ENCODE measurements at regions not wholly inside any gene's neighbourhood (a gene's known extent, or its start where the extent isn't known, plus 50 kb on each side); places are given as distances from the start of the nearest gene placed in this dataset.

DNA sequence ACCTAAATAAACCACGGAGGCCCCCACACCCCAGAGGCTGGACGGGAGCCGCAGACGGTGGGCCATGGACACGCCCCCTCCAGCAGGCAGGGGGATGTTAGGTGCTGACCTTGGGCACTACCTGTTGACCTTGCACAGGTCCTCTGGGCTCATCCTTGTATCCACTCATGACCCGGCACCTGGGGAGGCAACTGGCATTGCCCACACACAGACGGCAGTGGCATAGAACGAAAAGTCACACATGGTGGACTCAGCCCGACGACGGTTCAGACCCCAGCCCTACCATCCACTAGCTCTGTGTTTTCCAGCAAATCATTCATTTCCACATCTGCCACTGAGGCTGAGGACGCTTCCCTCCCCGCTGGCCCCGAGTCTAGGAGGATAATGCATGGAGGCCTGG, 247.7 kb upstream of the PPP2R2D start:
- H3K4me3 ChIP-seq (ENCODE audit: low read depth, low read length): no peak overlapping the region
- TF ChIP-seq, protein P1, sequence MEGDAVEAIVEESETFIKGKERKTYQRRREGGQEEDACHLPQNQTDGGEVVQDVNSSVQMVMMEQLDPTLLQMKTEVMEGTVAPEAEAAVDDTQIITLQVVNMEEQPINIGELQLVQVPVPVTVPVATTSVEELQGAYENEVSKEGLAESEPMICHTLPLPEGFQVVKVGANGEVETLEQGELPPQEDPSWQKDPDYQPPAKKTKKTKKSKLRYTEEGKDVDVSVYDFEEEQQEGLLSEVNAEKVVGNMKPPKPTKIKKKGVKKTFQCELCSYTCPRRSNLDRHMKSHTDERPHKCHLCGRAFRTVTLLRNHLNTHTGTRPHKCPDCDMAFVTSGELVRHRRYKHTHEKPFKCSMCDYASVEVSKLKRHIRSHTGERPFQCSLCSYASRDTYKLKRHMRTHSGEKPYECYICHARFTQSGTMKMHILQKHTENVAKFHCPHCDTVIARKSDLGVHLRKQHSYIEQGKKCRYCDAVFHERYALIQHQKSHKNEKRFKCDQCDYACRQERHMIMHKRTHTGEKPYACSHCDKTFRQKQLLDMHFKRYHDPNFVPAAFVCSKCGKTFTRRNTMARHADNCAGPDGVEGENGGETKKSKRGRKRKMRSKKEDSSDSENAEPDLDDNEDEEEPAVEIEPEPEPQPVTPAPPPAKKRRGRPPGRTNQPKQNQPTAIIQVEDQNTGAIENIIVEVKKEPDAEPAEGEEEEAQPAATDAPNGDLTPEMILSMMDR (IDR thresholded peaks at IDR 0.05; ENCODE audit: insufficient read depth, low read depth, low read length, missing control alignments): no peak
- no peak for DNase-seq (ENCODE audit: low read depth)

DNA sequence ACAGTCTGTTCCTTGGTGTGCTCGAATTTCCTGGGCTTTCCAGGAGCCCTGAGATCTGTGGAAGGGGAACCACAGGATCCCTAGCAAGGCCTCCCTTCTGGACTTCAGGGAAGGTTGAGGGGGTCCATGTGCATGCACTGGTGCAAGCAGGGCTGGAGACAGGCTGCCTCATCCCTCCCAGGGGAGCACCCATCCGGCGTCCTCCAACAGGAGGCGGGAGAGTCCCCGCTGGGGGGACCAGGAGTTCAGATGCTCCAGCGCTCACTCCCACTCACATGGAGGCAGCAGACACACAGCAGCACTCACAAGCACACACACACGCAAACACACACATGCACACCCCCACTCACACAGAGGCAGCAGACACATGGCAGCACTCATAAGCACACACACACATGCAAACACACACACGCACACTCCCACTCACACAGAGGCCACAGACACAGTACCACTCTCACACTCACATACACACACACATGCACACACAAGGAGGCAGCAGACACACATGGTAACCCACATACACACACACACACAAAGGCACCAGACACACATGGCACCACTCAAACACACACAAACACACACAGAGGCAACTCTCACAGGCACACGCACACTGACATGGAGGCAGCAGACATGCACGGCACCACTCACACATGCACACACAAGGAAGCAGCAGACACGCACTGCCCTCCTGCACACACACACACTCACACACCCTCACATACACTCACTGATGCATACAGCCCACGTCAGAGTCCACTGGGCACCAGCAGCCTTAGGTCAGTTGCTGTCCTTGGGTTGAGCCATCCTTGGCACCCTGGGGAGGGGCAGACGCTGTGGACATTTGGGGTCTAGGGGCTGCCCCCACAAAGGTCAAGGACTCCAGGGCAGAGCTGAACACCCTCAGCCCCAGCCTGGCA, 247.0 kb upstream of the PPP2R2D start:
- no peak overlapping the region for H3K4me3 ChIP-seq (ENCODE audit: low read depth, low read length)
- TF ChIP-seq, protein P1 (IDR thresholded peaks at IDR 0.05; ENCODE audit: insufficient read depth, low read depth, low read length, missing control alignments): no peak
- no peak for DNase-seq (ENCODE audit: low read depth)

DNA sequence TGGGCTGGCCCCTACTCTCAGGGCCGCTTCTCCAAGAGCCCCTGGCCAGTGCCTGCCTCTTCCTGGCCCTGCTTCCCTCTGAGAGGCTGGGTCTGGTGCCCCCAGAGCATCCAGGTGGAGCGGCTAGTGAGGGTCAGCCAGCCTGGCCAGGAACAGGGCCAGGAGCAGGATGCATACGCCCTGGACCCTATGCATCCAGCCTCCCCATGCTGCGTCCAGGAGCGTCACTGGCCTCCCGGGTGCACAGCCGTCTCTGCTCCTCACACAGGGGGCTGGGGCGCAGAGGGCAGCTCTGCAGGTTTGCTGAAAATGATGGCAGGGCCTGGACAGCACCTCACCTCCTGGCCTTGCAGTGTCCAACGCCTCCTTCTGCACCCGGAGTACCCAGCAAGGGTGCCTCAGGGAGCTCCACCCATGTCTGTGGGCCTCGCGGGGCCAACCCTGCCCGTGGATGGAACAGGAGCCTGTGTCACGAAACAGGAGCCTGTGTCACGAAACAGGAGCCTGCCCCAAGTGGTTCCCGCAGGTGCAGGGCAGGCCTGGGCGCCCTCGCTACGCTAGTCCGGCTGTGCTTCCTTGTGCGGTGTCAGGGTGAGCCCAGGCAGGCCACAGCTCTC, 246.2 kb upstream of the PPP2R2D start:
- no peak for DNase-seq (ENCODE audit: low read depth)
- TF ChIP-seq, protein P1 (IDR thresholded peaks at IDR 0.05; ENCODE audit: insufficient read depth, low read depth, low read length, missing control alignments): no peak
- no peak overlapping the region for H3K4me3 ChIP-seq (ENCODE audit: low read depth, low read length)

DNA sequence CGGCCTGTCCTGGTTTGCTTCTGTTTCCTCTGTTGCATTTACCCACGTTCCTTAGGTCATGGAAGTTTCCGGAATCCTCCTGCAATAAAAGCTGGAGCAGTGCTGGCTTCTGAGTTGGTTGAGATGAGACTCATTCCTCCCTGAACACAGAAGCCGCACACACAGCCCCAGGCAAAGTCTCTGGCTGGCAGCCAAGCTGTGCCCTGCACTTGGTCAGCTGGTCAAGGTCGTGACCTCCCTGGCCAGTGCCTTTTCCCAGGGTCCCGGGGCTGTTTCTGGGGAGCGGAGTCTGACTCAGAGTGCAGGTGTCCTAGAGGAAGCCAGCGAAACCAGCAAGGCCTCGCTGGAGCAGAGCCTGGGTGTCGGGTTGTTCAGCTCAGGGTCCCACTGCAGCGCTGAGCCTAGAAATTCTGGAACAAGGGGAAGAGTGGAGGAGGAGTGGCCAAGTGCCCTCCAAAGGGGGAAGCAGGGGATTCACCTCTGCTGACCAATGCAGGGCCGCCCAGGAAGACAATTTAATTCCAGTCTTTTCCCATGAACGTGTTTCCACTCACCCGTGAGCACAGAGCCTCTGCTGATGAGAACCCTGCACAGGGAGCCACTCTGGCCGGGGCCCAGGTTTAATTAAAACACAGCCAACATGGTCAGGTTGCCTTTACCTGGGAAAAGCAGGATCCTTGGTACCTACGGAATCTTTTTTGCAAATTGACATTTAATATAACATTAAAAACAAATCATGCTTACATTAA, 245.5 kb upstream of the PPP2R2D start:
- H3K4me3 ChIP-seq (ENCODE audit: low read depth, low read length): no peak overlapping the region
- no peak for DNase-seq (ENCODE audit: low read depth)

DNA sequence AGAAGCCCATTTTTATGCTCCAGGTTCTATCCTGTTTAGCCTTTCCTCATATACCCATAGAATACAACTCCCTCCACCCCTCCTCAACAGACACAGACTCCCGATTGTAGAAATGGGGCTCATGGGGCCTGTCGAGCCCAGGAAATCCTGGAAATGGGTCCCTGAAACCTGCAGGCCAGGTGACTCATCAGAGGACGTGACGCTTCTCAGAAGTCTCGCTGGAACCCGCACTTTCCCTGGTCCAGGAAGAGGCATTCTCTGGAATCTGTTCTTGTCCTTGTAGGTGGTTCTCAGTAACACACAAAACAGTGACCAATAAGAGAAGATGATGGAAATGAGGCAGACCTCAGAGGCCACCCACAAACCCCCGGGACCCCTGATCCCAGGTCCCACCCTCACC, 244.8 kb upstream of the PPP2R2D start:
- DNase-seq (ENCODE audit: low read depth): no peak
- no peak overlapping the region for H3K4me3 ChIP-seq (ENCODE audit: low read depth, low read length)
- TF ChIP-seq, protein P1 (IDR thresholded peaks at IDR 0.05; ENCODE audit: insufficient read depth, low read depth, low read length, missing control alignments): no peak

More for the DNA sequence above, 245.5 kb upstream of the PPP2R2D start:
- TF ChIP-seq, protein P1 (IDR thresholded peaks at IDR 0.05; ENCODE audit: insufficient read depth, low read depth, low read length, missing control alignments): no peak

DNA sequence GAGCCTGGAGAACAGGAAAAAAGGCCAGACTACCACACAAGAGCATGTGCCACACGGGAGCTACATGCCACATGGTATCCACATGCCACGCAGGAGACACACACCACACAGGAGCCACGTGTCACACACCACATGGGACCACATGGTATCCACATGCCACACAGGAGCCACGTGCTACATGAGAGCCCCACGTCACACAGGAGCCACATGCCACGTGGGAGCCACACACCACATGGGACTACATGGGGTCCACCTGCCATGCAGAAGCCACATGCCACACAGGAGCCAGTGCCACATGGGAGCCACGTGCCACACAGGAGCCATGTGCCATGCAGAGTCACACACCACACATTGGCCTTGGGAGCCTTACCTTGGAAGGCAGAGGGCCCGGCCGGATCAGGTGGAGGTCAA, 244.4 kb upstream of the PPP2R2D start:
- TF ChIP-seq, protein P1 (IDR thresholded peaks at IDR 0.05; ENCODE audit: insufficient read depth, low read depth, low read length, missing control alignments): no peak
- DNase-seq (ENCODE audit: low read depth): no peak

More for the DNA sequence above, 244.4 kb upstream of the PPP2R2D start:
- H3K4me3 ChIP-seq (ENCODE audit: low read depth, low read length): no peak overlapping the region
